HFFc6 (cell line): ENCODE measurements at regions not wholly inside any gene's neighbourhood (a gene's known extent, or its start where the extent isn't known, plus 50 kb on each side); places are given as distances from the start of the nearest gene placed in this dataset.

ENCODE experiments used
- DNase-seq: peaks from one replicate; pipeline ENCODE4 v3.0.0-alpha.2; 2018
- H3K27ac Mint-ChIP-seq: 2 replicates; pipeline ENCODE4 v1.8.0; 2020; ENCODE audit warnings: mild to moderate bottlenecking, mixed read lengths
- H3K27me3 Mint-ChIP-seq: 2 replicates; pipeline ENCODE4 v1.8.0; 2021; ENCODE audit warnings: mild to moderate bottlenecking, moderate library complexity, mixed read lengths; ENCODE audit not compliant: insufficient read depth
- H3K36me3 Mint-ChIP-seq: 2 replicates; pipeline ENCODE4 v1.8.0; 2021; ENCODE audit warnings: low read depth, mixed read lengths
- H3K4me1 Mint-ChIP-seq: 2 replicates; pipeline ENCODE4 v1.8.0; 2020; ENCODE audit warnings: low read depth, mixed read lengths
- H3K4me3 Mint-ChIP-seq: 2 replicates; pipeline ENCODE4 v1.8.0; 2020; ENCODE audit warnings: mild to moderate bottlenecking, moderate library complexity, mixed read lengths
- H3K9me3 Mint-ChIP-seq: 2 replicates; pipeline ENCODE4 v1.8.0; 2020; ENCODE audit warnings: mild to moderate bottlenecking, mixed read lengths
- CTCF ChIP-seq: fragments of 200-600 bp; sonication (generic); IDR thresholded peaks from 2 replicates; pipeline ENCODE4 v1.5.0; 2021; ENCODE audit warnings: antibody characterized with exemption, mild to moderate bottlenecking

GRCh38 chr6:86456821-86457220 is 480.5 kb upstream of the HTR1E start:
- H3K4me1 Mint-ChIP-seq, result no peaks in the 10 kb centered on the region
- H3K36me3 Mint-ChIP-seq, result peaks cover 6% of the 10 kb centered on the region
- no peak overlapping the region for H3K27ac Mint-ChIP-seq
- no peak for DNase-seq
- H3K9me3 Mint-ChIP-seq, result peaks cover 63% of the 10 kb centered on the region
- H3K4me3 Mint-ChIP-seq, result no peak overlapping the region
- H3K27me3 Mint-ChIP-seq, result peaks cover 3% of the 10 kb centered on the region
- TF ChIP-seq CTCF, result no peak

- H3K4me3 Mint-ChIP-seq, result no peak overlapping the region
- TF ChIP-seq CTCF, result no peak
- peaks cover 48% of the 10 kb centered on the region for H3K9me3 Mint-ChIP-seq
- no peak overlapping the region for H3K27ac Mint-ChIP-seq
- no peak for DNase-seq
- peaks cover 3% of the 10 kb centered on the region for H3K27me3 Mint-ChIP-seq
- H3K4me1 Mint-ChIP-seq, result no peaks in the 10 kb centered on the region
- H3K36me3 Mint-ChIP-seq, result peaks cover under 1% of the 10 kb centered on the region
Observed at GRCh38 chr6:86453232-86453631, 484.1 kb upstream of the HTR1E start.

GRCh38 chr6:86448398-86448797 is 488.9 kb upstream of the HTR1E start:
- no peak for TF ChIP-seq CTCF
- Mint-ChIP-seq H3K4me3 (no peak overlapping the region), H3K27ac (no peak overlapping the region), H3K9me3 (peaks cover 36% of the 10 kb centered on the region), H3K4me1 (no peaks in the 10 kb centered on the region), H3K36me3 (no peaks in the 10 kb centered on the region; the same call in 1 of the 2 replicates), H3K27me3 (no peaks in the 10 kb centered on the region)
- DNase-seq, result no peak

- peaks cover 23% of the 10 kb centered on the region for H3K9me3 Mint-ChIP-seq
- no peaks in the 10 kb centered on the region for H3K27me3 Mint-ChIP-seq
- no peaks in the 10 kb centered on the region for H3K4me1 Mint-ChIP-seq
- no peaks in the 10 kb centered on the region for H3K36me3 Mint-ChIP-seq
- no peak for DNase-seq
- no peak for TF ChIP-seq CTCF
- no peak overlapping the region for H3K4me3 Mint-ChIP-seq
- no peak overlapping the region for H3K27ac Mint-ChIP-seq
Observed at GRCh38 chr6:86440608-86441007, 496.7 kb upstream of the HTR1E start.

GRCh38 chr6:86423571-86423970 is 513.8 kb upstream of the HTR1E start:
- Mint-ChIP-seq H3K4me3 (no peak overlapping the region), H3K4me1 (no peaks in the 10 kb centered on the region), H3K9me3 (peaks cover 36% of the 10 kb centered on the region), H3K27ac (no peak overlapping the region), H3K36me3 (no peaks in the 10 kb centered on the region), H3K27me3 (no peaks in the 10 kb centered on the region)
- no peak for DNase-seq
- no peak for TF ChIP-seq CTCF

GRCh38 chr6:86412057-86412456 is 525.3 kb upstream of the HTR1E start:
- Mint-ChIP-seq H3K27me3 (no peaks in the 10 kb centered on the region), H3K36me3 (no peaks in the 10 kb centered on the region), H3K27ac (no peak overlapping the region), H3K4me1 (no peaks in the 10 kb centered on the region), H3K9me3 (peaks cover 37% of the 10 kb centered on the region), H3K4me3 (no peak overlapping the region)
- DNase-seq, result no peak
- no peak for TF ChIP-seq CTCF
